ENCODE measurements at regions not wholly inside any gene's neighbourhood (a gene's known extent, or its start where the extent isn't known, plus 50 kb on each side); places are given as distances from the start of the nearest gene placed in this dataset.

- CTCF ChIA-PET, result no interaction called here
- Histone ChIP-seq H3K36me3 (ENCODE audit: control insufficient read depth in 2 of 2, extremely low read depth in 1 of 2, insufficient read depth in 2 of 2, low read length in 2 of 2) (no peaks in the 10 kb centered on the region), H3K79me2 (ENCODE audit: control insufficient read depth, insufficient read depth, low read length) (no peaks in the 10 kb centered on the region), H3K27ac (ENCODE audit: insufficient read depth, low read depth, low read length) (no peak overlapping the region), H2AFZ (ENCODE audit: low read depth, low read length) (no peak overlapping the region), H3K4me1 (ENCODE audit: control insufficient read depth, extremely low read depth, insufficient read depth, low read length) (no peaks in the 10 kb centered on the region), H3K27me3 (ENCODE audit: control insufficient read depth in 2 of 2, insufficient read depth in 2 of 2, low read length in 2 of 2) (no peaks in the 10 kb centered on the region), H3K4me2 (ENCODE audit: insufficient read depth, low read length) (no peak overlapping the region), H3K9me3 (replicated peaks; ENCODE audit: control insufficient read depth, insufficient read depth, low read length) (peaks cover 3% of the 10 kb centered on the region), H3K9me1 (replicated peaks; ENCODE audit: control insufficient read depth, extremely low read depth, insufficient read depth, low read length) (no peaks in the 10 kb centered on the region), H4K20me1 (replicated peaks; ENCODE audit: control insufficient read depth, extremely low read depth, insufficient read depth, low read length) (no peaks in the 10 kb centered on the region), H3K4me3 (replicated peaks in 1 of 3; ENCODE audit: insufficient read depth in 1 of 3, low read depth in 1 of 3, low read length in 3 of 3) (no peak overlapping the region), H3K9ac (replicated peaks; ENCODE audit: extremely low read depth, insufficient read depth, low read length) (no peak overlapping the region)
- BruUV-seq (replicated peaks), result no TSS peak
- FAIRE-seq, result no peak
- dilution Hi-C loops (cut with MboI; ENCODE audit: extremely low pct_ligation_motif_present, low sequenced_read_pairs), result no loop called here
- POLR2A ChIA-PET, result no interaction called here
- intact Hi-C loops (cut with micrococcal nuclease), result no loop called here
- no peak for DNase-seq (ENCODE audit: low read depth, low spot score)
- TF ChIP-seq GATA2 (IDR thresholded peaks at IDR 0.05; ENCODE audit: insufficient read depth, insufficient read length, low read depth, low read length) (no peak), FOS (IDR thresholded peaks at IDR 0.05; ENCODE audit: borderline replicate concordance, insufficient read depth, low read length) (no peak), CTCF (IDR thresholded peaks at IDR 0.05; ENCODE audit: extremely low read depth in 1 of 2, insufficient read depth in 1 of 2, low read depth in 1 of 2, low read length in 2 of 2) (no peak), JUN (IDR thresholded peaks at IDR 0.05; ENCODE audit: borderline replicate concordance, insufficient read depth, insufficient read length, low read depth) (no peak), MAX (IDR thresholded peaks at IDR 0.05; ENCODE audit: insufficient read depth, insufficient read length) (no peak), POLR2AphosphoS5 (IDR thresholded peaks at IDR 0.05; ENCODE audit: insufficient read depth, low read depth, low read length) (no peak), POLR2A (IDR thresholded peaks at IDR 0.05; ENCODE audit: low read depth, low read length) (no peak), EZH2 (IDR thresholded peaks at IDR 0.05; ENCODE audit: borderline replicate concordance, low read depth, low read length, severe bottlenecking) (no peak), MYC (IDR thresholded peaks at IDR 0.05; ENCODE audit: low read depth, low read length) (no peak)
These were observed 248.5 kb upstream of the CXXC4 start for GRCh38 chr4:104743215-104743653.

All from endothelial cell of umbilical vein (primary cell).